LNCaP clone FGC (cell line): ENCODE measurements at regions not wholly inside any gene's neighbourhood (a gene's known extent, or its start where the extent isn't known, plus 50 kb on each side); places are given as distances from the start of the nearest gene placed in this dataset.

ENCODE experiments used
- DNase-seq: peaks from one replicate; pipeline ENCODE4 v3.0.0-alpha.2; 2011; ENCODE audit warnings: low read depth
- H3K4me3 ChIP-seq: 2 replicates; pipeline ENCODE4 v1.5.1; 2011; ENCODE audit warnings: mild to moderate bottlenecking, low read depth, low read length, control low read depth
- TF ChIP-seq, protein P1 (sequence below): IDR thresholded peaks from 2 replicates; pipeline ENCODE4 v1.5.1; 2012; ENCODE audit warnings: mild to moderate bottlenecking; ENCODE audit not compliant: control insufficient read depth, insufficient read depth; ENCODE audit errors: extremely low read depth

DNA sequence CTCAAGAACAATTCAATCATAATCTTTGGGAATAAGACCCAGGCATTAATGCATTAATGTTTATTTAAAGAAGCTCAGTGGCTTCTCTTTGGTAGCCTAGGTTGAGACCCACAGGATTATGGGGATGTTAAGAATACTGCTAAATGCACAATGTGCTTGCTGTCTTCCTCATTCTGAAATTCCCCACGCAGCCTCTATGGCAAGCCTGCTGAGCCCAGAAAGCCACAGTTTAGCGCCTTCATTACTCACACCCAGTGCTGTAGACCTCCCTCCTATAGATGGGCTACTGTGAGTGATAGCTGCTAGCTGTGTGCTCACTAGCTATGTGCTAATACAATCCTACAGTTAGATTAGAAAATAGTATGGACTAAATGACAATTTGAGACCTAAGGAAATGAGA lies 90.6 kb downstream of the TNFSF13B start:
- no peak for DNase-seq
- TF ChIP-seq, protein P1, sequence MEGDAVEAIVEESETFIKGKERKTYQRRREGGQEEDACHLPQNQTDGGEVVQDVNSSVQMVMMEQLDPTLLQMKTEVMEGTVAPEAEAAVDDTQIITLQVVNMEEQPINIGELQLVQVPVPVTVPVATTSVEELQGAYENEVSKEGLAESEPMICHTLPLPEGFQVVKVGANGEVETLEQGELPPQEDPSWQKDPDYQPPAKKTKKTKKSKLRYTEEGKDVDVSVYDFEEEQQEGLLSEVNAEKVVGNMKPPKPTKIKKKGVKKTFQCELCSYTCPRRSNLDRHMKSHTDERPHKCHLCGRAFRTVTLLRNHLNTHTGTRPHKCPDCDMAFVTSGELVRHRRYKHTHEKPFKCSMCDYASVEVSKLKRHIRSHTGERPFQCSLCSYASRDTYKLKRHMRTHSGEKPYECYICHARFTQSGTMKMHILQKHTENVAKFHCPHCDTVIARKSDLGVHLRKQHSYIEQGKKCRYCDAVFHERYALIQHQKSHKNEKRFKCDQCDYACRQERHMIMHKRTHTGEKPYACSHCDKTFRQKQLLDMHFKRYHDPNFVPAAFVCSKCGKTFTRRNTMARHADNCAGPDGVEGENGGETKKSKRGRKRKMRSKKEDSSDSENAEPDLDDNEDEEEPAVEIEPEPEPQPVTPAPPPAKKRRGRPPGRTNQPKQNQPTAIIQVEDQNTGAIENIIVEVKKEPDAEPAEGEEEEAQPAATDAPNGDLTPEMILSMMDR: no peak
- H3K4me3 ChIP-seq: no peak overlapping the region

DNA sequence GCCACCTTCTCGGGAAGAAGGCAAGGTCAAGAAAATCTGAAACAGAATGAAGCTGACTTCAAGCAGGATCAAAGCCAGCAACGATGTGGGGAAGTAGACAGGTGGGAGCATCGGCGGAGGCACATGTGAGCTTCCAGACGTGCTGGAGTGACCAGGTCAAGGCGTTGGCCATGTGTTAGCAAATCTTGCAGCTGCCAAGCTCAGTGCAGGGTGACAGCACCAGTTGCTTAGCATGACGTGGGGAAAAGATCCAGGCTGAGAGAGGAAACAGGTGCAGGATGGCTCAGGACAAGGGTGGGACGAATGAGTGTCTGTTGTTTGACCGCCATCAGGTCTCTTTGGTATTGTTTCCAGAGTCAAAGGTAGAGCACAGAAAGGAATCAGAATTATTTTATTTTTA lies 92.3 kb downstream of the TNFSF13B start:
- no peak overlapping the region for H3K4me3 ChIP-seq
- TF ChIP-seq, protein P1: no peak
- DNase-seq: no peak

DNA sequence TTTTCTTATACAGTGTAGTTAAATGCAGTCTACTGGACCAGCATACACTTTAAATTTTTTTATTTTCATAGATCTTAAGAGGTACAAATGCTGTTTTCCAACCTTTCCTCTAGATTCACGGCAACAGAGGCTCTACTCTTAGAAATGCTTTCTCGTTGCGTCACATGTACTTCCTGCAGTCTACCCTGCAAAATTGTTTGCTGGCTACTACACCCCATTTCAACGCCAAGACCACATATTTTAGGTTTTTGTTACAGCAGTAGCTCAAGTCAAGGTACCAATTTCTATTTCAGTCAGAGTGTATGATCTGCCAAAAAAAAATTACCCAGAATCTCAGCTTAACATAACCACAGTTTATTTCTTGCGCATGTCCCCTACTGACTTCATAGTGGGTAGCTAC lies 94.1 kb downstream of the TNFSF13B start:
- H3K4me3 ChIP-seq: no peak overlapping the region
- DNase-seq: no peak
- TF ChIP-seq, protein P1: no peak

DNA sequence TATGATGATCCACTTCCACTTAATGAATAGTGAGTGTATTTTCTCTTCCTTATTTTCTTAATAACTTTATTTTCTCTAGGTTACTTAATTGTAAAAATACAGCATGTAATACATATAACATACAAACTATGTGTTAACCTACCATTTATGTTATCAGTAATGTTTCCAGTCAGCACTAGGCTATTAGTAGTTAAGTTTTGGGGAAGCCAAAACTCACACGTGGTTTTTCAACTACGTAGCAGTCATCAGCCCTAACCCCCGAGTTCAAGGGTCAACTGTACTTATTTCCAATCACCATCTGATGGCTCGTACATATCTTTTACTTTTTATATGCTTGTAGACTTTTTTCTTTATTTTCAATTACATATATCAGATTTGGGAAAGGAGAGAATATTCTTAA lies 95.7 kb downstream of the TNFSF13B start:
- no peak for DNase-seq
- TF ChIP-seq, protein P1: no peak
- H3K4me3 ChIP-seq: no peak overlapping the region

DNA sequence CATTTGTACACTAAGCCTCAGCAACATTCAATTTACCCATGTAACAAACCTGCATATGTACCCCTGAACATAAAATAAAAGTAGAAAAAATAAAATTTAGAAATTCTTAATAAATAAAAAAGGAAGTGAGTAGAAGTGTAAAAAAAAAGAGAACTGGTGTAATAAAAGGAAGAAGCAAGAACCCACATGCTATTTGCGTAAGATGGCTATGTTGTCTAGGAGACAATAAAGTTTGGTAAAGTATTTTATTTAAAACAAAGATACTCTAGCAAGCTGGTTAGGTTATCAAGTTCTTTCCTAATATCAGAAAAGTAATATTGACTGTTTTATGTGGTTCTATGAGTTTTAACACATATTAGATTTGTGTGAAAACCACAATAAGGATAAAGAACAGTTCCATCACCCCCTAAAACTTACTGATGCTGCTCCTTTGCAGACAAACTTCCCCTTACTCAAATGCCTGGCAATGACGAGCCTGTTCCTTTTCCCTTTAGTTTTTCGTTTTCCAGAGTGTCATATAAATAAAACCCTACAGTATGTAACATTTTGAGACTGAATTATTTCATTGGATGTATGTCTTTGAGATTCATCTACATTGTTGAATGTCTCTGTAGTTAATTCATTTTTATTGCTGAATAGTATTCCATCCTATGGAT lies 98.9 kb downstream of the TNFSF13B start:
- TF ChIP-seq, protein P1: no peak
- DNase-seq: no peak
- no peak overlapping the region for H3K4me3 ChIP-seq

DNA sequence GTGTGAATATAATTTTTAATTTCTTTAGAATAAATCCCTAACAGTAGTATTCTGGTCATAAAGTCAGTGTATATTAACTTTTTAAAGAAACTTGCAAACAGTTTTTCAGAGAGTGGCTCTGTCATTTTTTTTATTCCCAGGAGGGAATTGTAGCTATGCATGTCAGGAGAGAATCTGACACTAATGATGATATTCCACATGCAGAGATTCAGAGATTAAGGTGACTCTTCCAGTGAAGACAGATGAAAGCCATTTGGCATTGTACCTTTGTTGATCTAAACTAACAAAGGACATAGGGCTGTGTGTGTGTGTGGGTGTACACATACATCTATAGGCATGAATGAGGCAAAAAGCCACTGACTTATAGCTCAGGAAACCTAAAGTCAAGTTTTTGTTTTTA lies 99.9 kb downstream of the TNFSF13B start:
- no peak for DNase-seq
- H3K4me3 ChIP-seq: no peak overlapping the region
- TF ChIP-seq, protein P1: no peak

DNA sequence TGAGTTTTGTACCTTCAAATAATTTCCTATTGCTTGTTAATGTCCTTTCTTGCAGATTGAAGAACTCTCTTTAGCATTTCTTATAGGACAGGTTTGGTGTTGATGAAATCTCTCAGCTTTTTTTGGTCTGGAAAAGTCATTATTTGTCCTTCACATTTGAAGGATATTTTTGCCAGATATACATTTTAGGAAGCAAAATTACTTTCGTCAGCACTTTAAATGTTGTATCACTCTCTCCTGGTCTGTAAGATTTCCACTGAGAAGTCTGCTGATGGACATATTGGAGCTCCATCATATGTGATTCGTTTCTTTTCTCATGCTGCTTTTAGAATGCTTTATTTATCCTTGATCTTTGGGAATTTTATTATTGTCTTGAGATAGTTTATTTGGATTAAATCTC lies 105.5 kb downstream of the TNFSF13B start:
- no peak overlapping the region for H3K4me3 ChIP-seq
- no peak for DNase-seq
- TF ChIP-seq, protein P1: no peak
